ENCODE measurements at regions not wholly inside any gene's neighbourhood (a gene's known extent, or its start where the extent isn't known, plus 50 kb on each side); places are given as distances from the start of the nearest gene placed in this dataset.

GRCh38 chr5:116640236-116640635 lies 65.6 kb upstream of the SEMA6A start:
- H3K4me2 ChIP-seq = no peak overlapping the region
- H4K20me1 ChIP-seq (ENCODE audit: insufficient read depth) = no peaks in the 10 kb centered on the region
- no peaks in the 10 kb centered on the region for H3K79me2 ChIP-seq (ENCODE audit: insufficient read depth, low read depth)
- no peaks in the 10 kb centered on the region for H3K36me3 ChIP-seq (ENCODE audit: insufficient read depth)
- TF ChIP-seq CTCF (conservative IDR thresholded peaks at IDR 0.05; ENCODE audit: low read depth, low read length) = no peak
- no peaks in the 10 kb centered on the region for H3K27me3 ChIP-seq (ENCODE audit: insufficient read depth, low read depth)
- peaks cover 4% of the 10 kb centered on the region for H3K4me1 ChIP-seq (ENCODE audit: low read depth, poor library complexity, severe bottlenecking)
- no peak overlapping the region for H2AFZ ChIP-seq (ENCODE audit: low read depth)
- H3K27ac ChIP-seq = no peak overlapping the region
- H3K4me3 ChIP-seq (IDR thresholded peaks at IDR 0.05; ENCODE audit: insufficient read depth, low read depth, low read length) = no peak overlapping the region
- no peak overlapping the region for H3K9ac ChIP-seq

GRCh38 chr5:116637149-116637740 lies 62.6 kb upstream of the SEMA6A start:
- Histone ChIP-seq H4K20me1 (ENCODE audit: insufficient read depth) (no peaks in the 10 kb centered on the region), H3K27ac (no peak overlapping the region), H3K36me3 (ENCODE audit: insufficient read depth) (no peaks in the 10 kb centered on the region), H3K9ac (no peak overlapping the region), H3K79me2 (ENCODE audit: insufficient read depth, low read depth) (no peaks in the 10 kb centered on the region), H2AFZ (ENCODE audit: low read depth) (no peak overlapping the region), H3K4me2 (no peak overlapping the region), H3K27me3 (ENCODE audit: insufficient read depth, low read depth) (no peaks in the 10 kb centered on the region), H3K4me3 (IDR thresholded peaks at IDR 0.05; ENCODE audit: insufficient read depth, low read depth, low read length) (no peak overlapping the region), H3K4me1 (ENCODE audit: low read depth, poor library complexity, severe bottlenecking) (peaks cover 19% of the 10 kb centered on the region)
- TF ChIP-seq CTCF (conservative IDR thresholded peaks at IDR 0.05; ENCODE audit: low read depth, low read length) = no peak

GRCh38 chr5:116632890-116633289 lies 58.3 kb upstream of the SEMA6A start:
- no peaks in the 10 kb centered on the region for H3K27me3 ChIP-seq (ENCODE audit: insufficient read depth, low read depth)
- TF ChIP-seq CTCF (conservative IDR thresholded peaks at IDR 0.05; ENCODE audit: low read depth, low read length) = no peak
- no peaks in the 10 kb centered on the region for H3K36me3 ChIP-seq (ENCODE audit: insufficient read depth)
- H2AFZ ChIP-seq (ENCODE audit: low read depth) = peak overlapping the region; percentile 57
- peak overlapping the region; percentile 94 for H3K27ac ChIP-seq
- peaks cover 49% of the 10 kb centered on the region for H3K4me1 ChIP-seq (ENCODE audit: low read depth, poor library complexity, severe bottlenecking)
- no peak overlapping the region for H3K4me3 ChIP-seq (IDR thresholded peaks at IDR 0.05; ENCODE audit: insufficient read depth, low read depth, low read length)
- peak overlapping the region; percentile 74 for H3K4me2 ChIP-seq
- peak overlapping the region; percentile 61; the same call in 1 of the 2 replicates for H3K9ac ChIP-seq
- no peaks in the 10 kb centered on the region for H3K79me2 ChIP-seq (ENCODE audit: insufficient read depth, low read depth)
- no peaks in the 10 kb centered on the region for H4K20me1 ChIP-seq (ENCODE audit: insufficient read depth)

DNA sequence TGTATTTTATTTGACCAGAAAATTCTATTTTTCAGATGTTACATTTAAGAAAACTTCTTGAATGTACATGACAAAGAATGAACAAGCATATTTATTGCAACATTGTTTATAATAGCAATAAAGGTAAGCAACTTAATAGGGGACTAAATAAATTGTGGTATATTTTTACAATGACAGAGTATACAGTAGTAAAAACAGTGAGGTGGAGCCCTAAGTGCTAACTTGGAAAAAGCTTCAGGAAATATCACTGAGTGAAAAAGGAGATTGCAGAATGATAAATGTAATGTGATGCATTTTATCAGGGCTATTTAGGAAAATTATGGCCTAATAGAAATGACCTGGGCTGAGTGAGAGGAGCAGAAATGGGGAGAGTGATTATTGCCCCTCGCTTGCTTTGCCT lies 56.5 kb upstream of the SEMA6A start:
- no peaks in the 10 kb centered on the region for H3K36me3 ChIP-seq (ENCODE audit: insufficient read depth)
- no peaks in the 10 kb centered on the region for H3K79me2 ChIP-seq (ENCODE audit: insufficient read depth, low read depth)
- H3K4me2 ChIP-seq = no peak overlapping the region
- peaks cover 46% of the 10 kb centered on the region for H3K4me1 ChIP-seq (ENCODE audit: low read depth, poor library complexity, severe bottlenecking)
- H3K9ac ChIP-seq = no peak overlapping the region
- H3K27ac ChIP-seq = no peak overlapping the region
- H3K4me3 ChIP-seq (IDR thresholded peaks at IDR 0.05; ENCODE audit: insufficient read depth, low read depth, low read length) = no peak overlapping the region
- TF ChIP-seq CTCF (conservative IDR thresholded peaks at IDR 0.05; ENCODE audit: low read depth, low read length) = no peak
- no peak overlapping the region for H2AFZ ChIP-seq (ENCODE audit: low read depth)
- H3K27me3 ChIP-seq (ENCODE audit: insufficient read depth, low read depth) = no peaks in the 10 kb centered on the region
- no peaks in the 10 kb centered on the region for H4K20me1 ChIP-seq (ENCODE audit: insufficient read depth)

All from KMS-11 (cell line).